Keratinocyte (primary cell): ENCODE measurements at regions not wholly inside any gene's neighbourhood (a gene's known extent, or its start where the extent isn't known, plus 50 kb on each side); places are given as distances from the start of the nearest gene placed in this dataset.

Experiments used
- DNase-seq: peaks from one replicate; pipeline ENCODE4 v3.0.0-alpha.2; 2011; ENCODE audit warnings: low read depth, missing footprints, low spot score
- FAIRE-seq: peaks from 2 replicates; lab custom pipeline; 2011; peaks lifted over from hg19 to GRCh38; lab: Jason Lieb, UNC
- H2AFZ ChIP-seq: 2 replicates; pipeline ENCODE4 v1.6.0; 2012; ENCODE audit warnings: low read length, control low read depth, inconsistent platforms; ENCODE audit not compliant: control insufficient read depth
- H3K27ac ChIP-seq: 2 replicates; pipeline ENCODE4 v1.5.1; 2011; ENCODE audit warnings: low read length; ENCODE audit not compliant: control insufficient read depth, insufficient read depth
- H3K27me3 ChIP-seq: 3 replicates; pipeline ENCODE4 v1.6.0; 2011; ENCODE audit warnings: low read length; ENCODE audit not compliant: control insufficient read depth, insufficient read depth; ENCODE audit errors: extremely low read depth
- H3K36me3 ChIP-seq, 2 experiments: 2 replicates in 1 of 2; 3 replicates in 1 of 2; pipeline ENCODE4 v1.5.1; 2011; ENCODE audit warnings: low read length in 2 of 2, mild to moderate bottlenecking in 1 of 2; ENCODE audit not compliant: control insufficient read depth in 2 of 2, insufficient read depth in 2 of 2; ENCODE audit errors: extremely low read depth in 1 of 2
- H3K4me1 ChIP-seq: 3 replicates; pipeline ENCODE4 v1.5.1; 2011; ENCODE audit warnings: low read length; ENCODE audit not compliant: control insufficient read depth, insufficient read depth; ENCODE audit errors: extremely low read depth
- H3K4me2 ChIP-seq: 3 replicates; pipeline ENCODE4 v1.6.0; 2011; ENCODE audit warnings: low read depth, low read length; ENCODE audit not compliant: control insufficient read depth, insufficient read depth; ENCODE audit errors: extremely low read depth
- H3K4me3 ChIP-seq, 3 experiments: fragments of 200-600 bp in 1 of 3; sonication (generic) in 1 of 3; 2 replicates in 2 of 3; 3 replicates in 1 of 3; pipeline ENCODE4 v1.5.1; 2011 to 2016; ENCODE audit warnings: low read length in 3 of 3, mild to moderate bottlenecking in 3 of 3, control low read depth in 2 of 3, inconsistent platforms in 1 of 3, low read depth in 1 of 3, mixed read lengths in 1 of 3, mixed run types in 1 of 3, moderate library complexity in 1 of 3; ENCODE audit not compliant: control insufficient read depth in 2 of 3, insufficient read depth in 2 of 3; ENCODE audit errors: extremely low read depth in 1 of 3
- H3K79me2 ChIP-seq: 2 replicates; pipeline ENCODE4 v1.6.0; 2012; ENCODE audit warnings: low read length; ENCODE audit not compliant: control insufficient read depth, insufficient read depth
- H3K9ac ChIP-seq: 3 replicates; pipeline ENCODE4 v1.6.0; 2011; ENCODE audit warnings: low read length; ENCODE audit not compliant: control insufficient read depth, insufficient read depth; ENCODE audit errors: extremely low read depth
- H3K9me1 ChIP-seq: 3 replicates; pipeline ENCODE4 v1.6.0; 2011; ENCODE audit warnings: low read length; ENCODE audit not compliant: control insufficient read depth, insufficient read depth; ENCODE audit errors: extremely low read depth
- H3K9me3 ChIP-seq: 2 replicates; pipeline ENCODE4 v1.5.1; 2012; ENCODE audit warnings: low read depth, low read length; ENCODE audit not compliant: control insufficient read depth
- H4K20me1 ChIP-seq: 3 replicates; pipeline ENCODE4 v1.6.0; 2011; ENCODE audit warnings: low read length; ENCODE audit not compliant: control insufficient read depth, insufficient read depth; ENCODE audit errors: extremely low read depth
- CTCF ChIP-seq, 3 experiments: IDR thresholded peaks in 1 of 3; conservative IDR thresholded peaks in 1 of 3; optimal IDR thresholded peaks in 1 of 3; 2 replicates in 2 of 3; 3 replicates in 1 of 3; pipeline versions ENCODE3 to v1.5.1; 2011; ENCODE audit warnings: low read length in 3 of 3, mild to moderate bottlenecking in 3 of 3, moderate library complexity in 2 of 3, control low read depth in 1 of 3, inconsistent platforms in 1 of 3; ENCODE audit not compliant: insufficient read depth in 2 of 3; ENCODE audit errors: extremely low read depth in 1 of 3
- EZH2 ChIP-seq: IDR thresholded peaks from one replicate; pipeline ENCODE4 v1.6.1; 2012; ENCODE audit warnings: inconsistent platforms, mild to moderate bottlenecking, low read length, moderate library complexity
- dilution Hi-C: fragments of 300-500 bp; cut with MboI; formaldehyde crosslinking; loops from one replicate; pipeline ENCODE4 v1.7.0; 2020; ENCODE audit warnings: low sequenced_read_pairs; ENCODE audit not compliant: extremely low pct_ligation_motif_present

DNA sequence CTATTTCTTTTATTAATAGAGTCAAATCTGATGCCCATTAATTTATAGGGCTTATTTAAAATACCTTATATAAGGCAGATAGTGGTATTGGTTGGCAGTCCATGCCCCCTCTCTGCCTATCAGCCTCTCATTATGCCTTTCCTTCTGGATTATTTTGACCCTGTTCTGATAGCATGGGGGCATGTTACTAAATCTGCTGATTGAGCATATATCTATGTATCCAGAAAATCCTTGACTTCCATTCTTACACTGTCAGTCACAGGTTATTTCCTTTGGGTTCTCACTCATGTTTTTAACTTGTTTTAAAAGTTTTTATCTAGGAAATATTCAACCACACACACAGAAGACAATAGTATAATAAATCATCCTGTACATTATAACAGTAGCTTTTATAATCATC, 1184.9 kb downstream of the HACE1 start:
- Histone ChIP-seq H3K79me2 (no peaks in the 10 kb centered on the region), H3K27ac (no peak overlapping the region), H3K9me1 (no peaks in the 10 kb centered on the region), H2AFZ (no peak overlapping the region), H3K4me3 (no peak overlapping the region), H3K9ac (no peak overlapping the region), H3K4me2 (no peak overlapping the region), H4K20me1 (no peaks in the 10 kb centered on the region), H3K27me3 (no peaks in the 10 kb centered on the region), H3K36me3 (no peaks in the 10 kb centered on the region), H3K9me3 (no peaks in the 10 kb centered on the region), H3K4me1 (no peaks in the 10 kb centered on the region)
- dilution Hi-C loops: no loop called here
- TF ChIP-seq EZH2: no peak
- no peak for TF ChIP-seq CTCF (optimal IDR thresholded peaks at IDR 0.05 in 1 of 3, IDR thresholded peaks at IDR 0.05 in 1 of 3, conservative IDR thresholded peaks at IDR 0.05 in 1 of 3; ENCODE audit: extremely low read depth in 1 of 3, insufficient read depth in 2 of 3, low read length in 3 of 3)
- DNase-seq: no peak
- FAIRE-seq: no peak

DNA sequence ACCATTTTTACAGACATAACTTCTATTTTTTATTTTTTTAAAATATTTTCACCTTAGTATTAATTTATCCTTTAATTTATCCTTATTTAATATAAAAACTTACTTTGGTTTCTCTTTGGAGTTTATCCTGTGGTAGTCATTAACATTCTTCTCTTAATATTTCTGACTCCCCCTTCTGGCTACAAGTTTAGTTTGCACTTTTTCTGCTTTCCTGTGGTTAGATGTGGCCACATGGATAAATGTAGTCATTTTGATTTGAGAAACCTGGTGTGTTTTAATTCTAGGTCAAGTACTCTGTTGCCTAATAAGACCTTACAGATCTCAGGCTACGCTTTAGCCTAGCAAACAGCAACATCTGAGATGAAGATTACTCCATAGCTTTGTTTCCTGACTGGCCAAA, 1187.5 kb downstream of the HACE1 start:
- no peaks in the 10 kb centered on the region for H3K36me3 ChIP-seq
- H3K9me3 ChIP-seq: no peaks in the 10 kb centered on the region
- DNase-seq: no peak
- FAIRE-seq: no peak
- H4K20me1 ChIP-seq: no peaks in the 10 kb centered on the region
- H3K9me1 ChIP-seq: no peaks in the 10 kb centered on the region
- no peak overlapping the region for H3K4me2 ChIP-seq
- no peak overlapping the region for H2AFZ ChIP-seq
- H3K9ac ChIP-seq: no peak overlapping the region
- no peak overlapping the region for H3K4me3 ChIP-seq
- H3K79me2 ChIP-seq: no peaks in the 10 kb centered on the region
- dilution Hi-C loops: no loop called here
- no peaks in the 10 kb centered on the region for H3K27me3 ChIP-seq
- no peak overlapping the region for H3K27ac ChIP-seq
- no peak for TF ChIP-seq CTCF (optimal IDR thresholded peaks at IDR 0.05 in 1 of 3, IDR thresholded peaks at IDR 0.05 in 1 of 3, conservative IDR thresholded peaks at IDR 0.05 in 1 of 3; ENCODE audit: extremely low read depth in 1 of 3, insufficient read depth in 2 of 3, low read length in 3 of 3)
- TF ChIP-seq EZH2: no peak
- H3K4me1 ChIP-seq: no peaks in the 10 kb centered on the region
